NOMO-1 treated with DMSO at 0.1 percent for 48 hours (cell line): ENCODE measurements at regions not wholly inside any gene's neighbourhood (a gene's known extent, or its start where the extent isn't known, plus 50 kb on each side); places are given as distances from the start of the nearest gene placed in this dataset.
A peak's percentile ranks its signal among the peaks of the same experiment; 100 is the strongest.

Experiments used
- DNase-seq: peaks from one replicate; lab custom pipeline; 2025; ENCODE audit not compliant: unreplicated experiment; lab: John Stamatoyannopoulos, UW

DNA sequence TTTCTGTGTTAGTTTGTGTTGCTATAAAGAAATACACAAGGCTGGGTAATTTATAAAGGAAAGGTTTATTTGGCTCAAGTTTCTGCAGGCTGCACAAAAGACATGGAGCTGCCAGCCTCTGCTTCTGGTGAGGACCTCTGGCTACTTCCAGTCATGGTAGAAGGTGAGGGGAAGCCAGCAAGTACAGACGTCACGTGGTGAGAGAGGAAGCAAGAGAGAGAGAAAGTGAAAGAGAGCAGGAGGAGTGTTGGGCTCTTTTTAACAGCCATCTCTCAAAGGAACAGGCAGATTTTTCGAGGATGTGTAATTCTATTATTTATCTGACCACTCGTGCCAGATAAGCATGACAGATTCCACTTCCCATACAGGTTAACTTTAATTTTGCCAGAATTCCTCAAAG, 1199.1 kb downstream of the ADGRL3 start:
- DNase-seq = peak; percentile 81

DNA sequence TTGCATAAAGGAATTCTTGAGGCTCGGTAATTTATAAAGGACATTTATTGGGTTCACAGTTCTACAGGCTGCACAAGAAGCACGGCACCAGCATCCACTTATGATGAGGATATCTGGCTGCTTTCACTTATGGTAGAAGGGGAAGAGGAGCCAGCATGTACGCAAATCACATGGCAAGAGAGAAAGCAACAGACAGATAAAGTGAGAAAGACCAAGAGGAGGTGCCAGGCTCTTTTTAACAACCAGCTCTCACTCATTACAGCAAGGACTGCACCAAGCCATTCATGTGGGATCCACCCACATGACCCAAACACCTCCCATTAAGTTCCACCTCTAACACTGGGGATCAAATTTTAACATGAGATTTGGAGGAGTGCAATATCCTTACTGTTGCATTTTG, 1198.2 kb downstream of the ADGRL3 start:
- no peak for DNase-seq

DNA sequence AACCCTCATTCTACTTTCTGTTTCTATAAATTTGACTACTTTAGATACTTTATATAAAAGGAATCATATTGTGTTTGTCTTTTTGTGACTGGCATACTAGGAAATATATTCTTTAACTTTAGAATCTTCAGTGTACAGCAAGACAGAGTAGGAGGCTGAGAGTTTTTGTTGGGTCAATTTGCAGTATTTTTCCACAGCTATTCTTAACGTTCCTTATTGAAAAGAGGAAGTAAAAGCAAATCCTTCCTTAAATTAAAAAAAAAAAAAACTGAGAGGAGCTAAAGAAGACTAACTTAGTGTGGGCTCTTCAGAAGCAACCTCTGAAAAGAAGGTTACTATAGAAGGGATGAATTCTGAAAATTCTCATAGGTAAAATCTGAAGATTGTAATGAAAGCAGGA, 1194.6 kb downstream of the ADGRL3 start:
- DNase-seq = peak; percentile 59

DNA sequence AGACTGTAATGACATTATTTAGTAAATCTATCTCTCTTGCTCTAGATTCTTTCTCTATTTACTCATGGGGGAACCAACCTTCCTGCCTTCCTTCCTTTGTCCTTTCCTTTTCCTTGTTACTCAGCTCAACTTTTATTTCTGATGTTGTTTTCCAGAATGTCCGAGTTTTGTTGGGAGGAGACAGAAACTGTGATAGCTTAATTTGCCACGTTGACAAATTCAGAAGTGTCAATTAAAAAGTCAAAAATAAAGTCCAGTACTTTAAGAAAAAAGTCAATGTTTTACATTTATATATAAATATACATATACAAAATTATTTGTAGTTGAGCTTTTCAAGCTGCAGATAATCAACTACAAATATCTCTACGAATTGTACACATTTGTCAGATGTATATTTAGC, 1187.7 kb downstream of the ADGRL3 start:
- no peak for DNase-seq

DNA sequence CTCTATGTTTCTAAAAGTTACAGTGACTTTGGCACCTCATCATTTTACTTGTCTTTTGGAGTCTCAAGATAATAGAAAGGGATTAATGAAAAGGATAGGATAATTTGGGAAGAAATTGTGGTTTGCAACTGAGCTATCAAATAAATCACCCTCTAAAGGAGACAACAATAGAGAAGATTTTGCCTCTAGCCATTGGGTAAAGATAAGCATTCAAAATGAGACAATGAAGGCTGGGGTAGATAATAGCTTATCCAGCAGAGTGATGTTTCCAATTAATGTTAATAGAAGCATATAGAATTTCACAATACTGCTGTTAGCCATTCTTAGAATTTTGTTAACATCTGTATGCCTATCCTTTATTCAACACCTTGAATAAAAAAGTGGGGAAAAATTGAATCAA, 1177.6 kb downstream of the ADGRL3 start:
- DNase-seq = no peak

DNA sequence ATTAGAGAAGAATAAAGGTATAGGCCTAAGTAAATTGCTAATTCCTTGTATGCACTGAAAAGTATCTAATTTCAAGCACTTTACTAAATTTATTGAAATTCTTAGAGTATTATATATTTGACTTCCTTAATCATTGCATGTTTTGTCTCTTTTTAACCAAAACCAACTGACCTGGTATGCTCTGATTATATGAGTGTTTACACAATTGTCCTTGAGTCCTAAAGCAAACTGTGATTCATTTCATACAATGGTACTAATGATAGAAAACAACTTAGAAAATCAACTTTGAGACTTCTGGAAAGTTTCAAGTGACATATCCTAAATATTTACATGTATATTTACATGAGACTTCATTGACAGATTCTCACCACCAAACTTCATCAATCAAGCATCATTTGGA, 1177.1 kb downstream of the ADGRL3 start:
- no peak for DNase-seq

DNA sequence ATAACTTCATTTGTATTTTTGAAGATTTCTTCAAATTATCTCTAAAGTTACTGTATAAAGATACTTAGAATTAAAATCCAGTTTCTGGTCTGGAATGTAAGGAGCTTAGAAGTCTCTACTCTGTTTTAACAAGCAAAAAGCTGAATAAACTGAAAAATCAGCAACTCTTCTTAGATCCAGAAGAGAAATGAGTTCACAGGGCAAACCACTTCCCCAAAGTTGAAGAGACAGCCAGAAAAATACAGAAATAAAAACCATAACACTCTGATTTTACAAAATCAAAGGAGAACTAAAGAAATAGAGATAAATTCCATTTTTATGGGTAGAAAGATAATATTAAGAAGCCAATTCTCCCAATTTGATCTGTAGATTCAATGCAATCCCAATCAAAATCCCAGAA, 1166.8 kb downstream of the ADGRL3 start:
- DNase-seq = peak; percentile 21

DNA sequence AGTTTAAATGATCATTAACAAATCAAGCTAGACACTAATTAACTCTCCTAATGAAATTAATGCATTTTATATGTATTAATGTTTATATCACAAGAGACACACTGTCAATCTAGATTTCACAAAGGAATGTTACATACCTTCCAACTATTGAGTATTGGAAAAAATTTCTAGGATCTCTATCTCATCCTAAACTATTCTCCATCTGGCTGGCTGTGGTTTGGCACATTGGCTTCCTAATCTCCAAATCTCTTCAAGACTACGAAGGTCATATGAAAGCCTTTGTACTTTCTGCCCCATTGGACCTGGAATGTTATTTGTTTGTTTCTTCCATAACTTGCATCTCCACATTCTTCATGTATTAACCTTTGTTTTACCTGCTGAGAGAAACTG, 1160.0 kb downstream of the ADGRL3 start:
- no peak for DNase-seq

DNA sequence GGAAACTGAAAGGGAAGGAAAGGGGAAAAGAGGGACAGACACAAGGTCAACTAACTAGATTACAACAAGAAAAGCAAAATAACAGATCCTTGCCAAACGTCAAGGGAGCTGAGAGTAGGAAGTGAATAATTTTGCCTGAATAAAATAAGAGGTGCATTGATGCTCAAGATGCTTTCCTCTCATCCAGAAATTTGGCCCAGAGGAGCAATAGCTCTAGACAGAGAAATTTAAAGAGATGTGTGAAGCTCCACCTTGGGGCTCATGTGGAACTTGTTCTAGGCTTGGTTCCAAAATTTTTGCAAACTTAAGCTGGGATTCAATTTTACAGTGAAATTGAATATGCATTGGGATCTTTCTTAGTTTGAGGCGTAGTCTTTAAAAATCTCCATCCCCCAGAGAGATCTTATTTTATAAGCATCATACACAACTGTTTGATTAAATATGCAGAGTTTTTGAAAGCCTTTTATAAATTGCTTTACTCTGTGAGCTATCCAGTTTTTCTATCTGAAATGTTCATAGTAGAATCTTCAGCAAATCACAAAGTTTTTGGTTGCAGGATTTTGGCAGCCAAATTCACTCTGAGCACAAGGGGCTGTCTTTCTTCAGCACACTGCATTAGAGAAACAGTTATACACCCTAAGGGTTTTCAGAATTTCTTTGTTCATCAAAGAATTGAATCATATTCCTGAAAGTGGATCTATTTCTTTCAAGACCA, 1159.5 kb downstream of the ADGRL3 start:
- no peak for DNase-seq

DNA sequence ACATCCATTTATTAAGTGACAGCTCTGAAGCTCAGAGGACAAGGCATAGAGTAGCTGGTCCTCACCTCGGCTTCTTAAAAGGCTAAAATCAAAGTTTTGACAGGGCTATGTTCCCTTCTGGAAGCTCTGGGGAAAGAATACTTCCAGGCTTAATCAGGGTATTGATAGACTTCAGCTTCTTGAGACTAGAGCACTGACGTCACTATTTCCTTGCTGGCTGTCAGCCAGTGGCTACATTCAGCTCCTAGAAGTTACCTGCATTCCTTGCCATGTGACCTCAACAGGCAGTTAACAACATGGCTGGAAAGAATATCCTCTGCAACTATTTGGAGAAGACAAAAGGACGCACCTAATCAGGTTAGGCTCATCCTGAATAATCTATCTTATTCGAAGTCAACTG, 1144.8 kb downstream of the ADGRL3 start:
- no peak for DNase-seq

DNA sequence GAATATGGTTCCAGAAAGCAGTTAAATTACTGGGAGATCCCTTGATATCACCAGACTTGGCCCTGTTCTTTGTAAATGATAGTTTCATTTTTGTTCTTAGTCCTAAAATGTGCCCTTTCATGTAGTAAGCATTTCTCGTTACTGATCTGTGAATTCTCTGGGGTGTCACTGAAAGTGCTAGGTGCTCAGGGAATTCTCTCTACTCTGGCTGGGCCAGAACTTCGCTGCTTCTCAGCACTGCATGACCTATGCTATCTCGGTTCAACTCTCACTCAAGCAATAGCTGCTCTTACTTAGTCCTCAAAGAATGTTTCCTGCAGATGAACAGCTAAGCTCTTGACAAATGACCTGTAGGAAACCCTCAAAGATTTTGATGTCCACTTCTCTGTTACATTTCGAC, 1144.3 kb downstream of the ADGRL3 start:
- DNase-seq = no peak

DNA sequence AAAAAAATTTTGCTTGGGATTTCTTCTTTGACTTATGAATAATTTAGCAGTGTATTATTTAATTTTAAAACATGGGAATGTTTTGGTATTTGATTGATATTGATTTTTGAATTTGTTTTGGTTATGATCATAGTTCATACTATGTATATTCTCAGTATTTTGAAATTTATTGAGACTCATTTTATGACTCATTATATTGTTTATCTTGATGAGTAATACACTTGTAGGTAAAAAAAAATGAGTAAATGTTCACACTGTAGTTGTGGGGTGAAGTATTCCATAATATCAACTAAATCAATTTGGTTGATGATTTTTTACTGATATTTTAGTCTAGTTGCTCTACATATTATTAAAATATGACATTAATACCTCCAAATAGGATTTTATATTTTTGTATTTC, 1142.2 kb downstream of the ADGRL3 start:
- no peak for DNase-seq

DNA sequence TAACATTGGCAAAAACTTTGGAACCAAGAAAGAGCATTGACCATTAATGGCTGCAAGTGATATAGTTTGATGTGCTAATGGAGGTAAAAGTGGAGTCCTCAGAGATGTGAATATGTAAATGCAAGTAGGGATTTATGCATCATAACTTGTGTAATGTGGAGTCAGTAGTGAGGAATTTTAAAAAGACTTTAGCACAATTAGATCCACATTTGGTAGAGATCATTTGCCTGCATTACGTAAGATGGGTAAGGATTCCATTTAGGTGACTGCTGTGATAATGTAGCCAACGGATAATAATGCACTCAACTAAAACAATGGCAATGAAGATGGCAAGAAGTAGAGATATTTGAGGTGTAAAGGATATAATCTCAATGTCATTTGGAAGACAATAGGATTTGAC, 1128.4 kb downstream of the ADGRL3 start:
- no peak for DNase-seq

DNA sequence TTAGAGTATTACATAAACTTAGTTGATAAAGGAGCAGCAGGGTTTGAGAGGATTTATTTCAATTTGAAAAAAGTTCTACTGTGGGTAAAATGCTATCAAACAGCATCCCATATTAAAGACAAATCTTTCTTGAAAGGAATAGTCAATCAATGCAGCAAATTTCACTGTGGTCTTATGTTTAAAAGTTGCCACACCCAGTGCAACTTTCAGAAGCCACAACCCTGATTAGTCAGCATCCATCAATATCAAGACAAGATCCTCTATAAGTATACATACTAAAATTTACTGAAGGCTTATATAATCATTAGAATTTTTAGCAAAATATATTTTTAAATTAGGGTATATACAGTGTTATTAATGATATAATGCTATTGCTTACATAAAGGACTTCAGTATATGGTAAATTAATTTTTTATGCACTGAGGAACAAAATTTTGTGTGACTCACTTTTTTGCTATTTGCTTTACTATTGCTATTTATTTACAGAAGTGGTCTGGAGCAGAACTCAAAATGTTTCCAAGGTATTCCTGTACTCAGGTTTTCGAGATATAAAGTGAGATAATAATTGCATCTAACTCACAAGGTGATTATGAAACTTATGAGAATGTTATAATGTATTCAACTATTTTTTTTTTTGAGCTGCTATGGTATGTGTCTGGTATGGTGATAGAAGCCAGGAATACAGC, 1127.6 kb downstream of the ADGRL3 start:
- no peak for DNase-seq

DNA sequence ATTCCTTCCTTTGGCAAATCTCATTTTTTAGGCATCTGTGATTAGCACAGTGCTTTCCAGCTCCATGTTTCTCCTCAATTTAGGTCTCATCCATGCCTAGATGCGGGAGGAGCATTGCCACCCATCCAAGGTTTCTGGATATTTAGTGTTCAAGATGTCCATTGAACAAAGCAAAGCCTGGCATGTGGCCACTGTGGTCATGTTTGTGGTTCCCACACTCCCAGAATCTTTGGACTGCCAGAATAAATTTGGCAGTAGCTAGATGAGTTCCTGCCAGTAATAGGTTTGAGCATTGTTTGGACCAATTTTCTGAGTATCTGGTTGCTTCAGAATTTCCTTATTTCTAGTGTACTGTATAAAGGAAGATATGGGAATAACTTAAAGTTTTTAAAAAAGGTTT, 1124.1 kb downstream of the ADGRL3 start:
- no peak for DNase-seq

DNA sequence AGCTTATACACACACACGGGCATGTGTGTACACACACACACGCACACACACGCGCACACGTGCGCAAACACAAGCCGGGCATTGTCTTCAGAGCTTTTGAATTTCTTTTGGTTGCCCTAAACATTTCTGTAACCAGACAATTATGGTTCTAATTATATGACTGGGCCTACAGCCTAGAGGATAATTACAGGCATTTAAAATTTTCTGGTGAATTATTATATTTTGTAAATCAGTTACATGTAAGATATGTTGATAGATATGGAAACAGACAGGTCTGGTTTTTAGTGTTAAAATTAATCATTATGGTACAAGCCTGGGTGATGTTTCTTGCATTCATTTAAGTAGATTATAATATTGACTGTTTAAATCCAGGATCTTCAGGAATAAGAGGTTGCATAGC, 1120.5 kb downstream of the ADGRL3 start:
- DNase-seq = no peak

DNA sequence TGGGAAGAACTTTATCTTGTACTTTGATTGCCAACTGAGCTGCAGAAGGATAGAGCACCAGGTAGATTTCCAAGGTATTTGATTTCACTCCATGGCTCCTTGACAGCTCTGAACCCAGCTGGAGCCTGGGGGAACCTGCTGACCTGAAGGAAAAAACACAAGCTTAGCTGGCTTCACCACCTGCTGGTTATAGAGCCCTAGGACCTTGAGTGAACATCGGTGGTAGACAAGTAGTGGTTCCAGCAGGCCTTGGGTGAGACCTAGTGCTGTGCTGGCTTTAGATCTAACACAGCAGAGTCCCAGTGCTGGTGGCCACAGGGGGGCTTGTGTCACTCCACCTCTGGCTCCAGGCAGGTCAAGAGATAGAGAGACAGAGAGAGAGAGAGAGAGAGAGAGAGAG, 1102.6 kb downstream of the ADGRL3 start:
- no peak for DNase-seq

DNA sequence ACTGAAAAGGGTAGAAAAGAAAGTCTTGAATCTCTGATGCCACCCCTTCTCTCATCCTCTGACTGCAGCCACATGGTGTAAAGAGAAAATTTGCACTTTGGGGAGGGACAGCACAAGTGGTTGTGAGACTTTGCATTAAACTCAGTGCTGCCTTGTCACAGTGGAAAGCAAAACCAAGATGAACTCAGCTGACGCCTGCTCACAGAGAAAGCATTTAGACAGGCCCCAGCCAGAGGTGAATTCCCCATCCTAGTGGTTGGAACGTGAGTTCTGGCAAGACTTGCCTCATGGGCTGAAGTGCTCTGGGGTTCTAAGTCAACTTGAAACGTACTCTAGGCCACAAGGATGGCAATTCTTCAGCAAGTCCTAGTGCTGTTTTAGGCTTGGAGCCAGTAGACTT, 1101.4 kb downstream of the ADGRL3 start:
- DNase-seq = no peak

DNA sequence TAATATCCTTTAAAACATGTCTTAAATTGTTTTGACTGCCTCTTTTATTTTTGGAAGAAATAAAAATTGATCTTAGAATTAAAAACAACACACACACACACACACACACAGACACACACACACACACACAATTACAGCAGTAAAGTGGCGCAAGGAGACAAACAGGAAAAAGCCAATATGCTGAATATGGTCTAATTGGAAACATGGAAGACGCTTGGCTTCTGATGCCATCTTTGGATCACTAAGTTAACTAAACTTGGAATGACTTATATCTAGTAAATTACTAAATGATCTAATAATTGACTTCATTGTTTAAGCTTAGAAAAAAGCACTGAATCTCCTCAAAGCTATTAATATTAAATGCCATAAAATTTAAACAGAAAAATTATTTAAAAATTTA, 1093.4 kb downstream of the ADGRL3 start:
- DNase-seq = no peak

DNA sequence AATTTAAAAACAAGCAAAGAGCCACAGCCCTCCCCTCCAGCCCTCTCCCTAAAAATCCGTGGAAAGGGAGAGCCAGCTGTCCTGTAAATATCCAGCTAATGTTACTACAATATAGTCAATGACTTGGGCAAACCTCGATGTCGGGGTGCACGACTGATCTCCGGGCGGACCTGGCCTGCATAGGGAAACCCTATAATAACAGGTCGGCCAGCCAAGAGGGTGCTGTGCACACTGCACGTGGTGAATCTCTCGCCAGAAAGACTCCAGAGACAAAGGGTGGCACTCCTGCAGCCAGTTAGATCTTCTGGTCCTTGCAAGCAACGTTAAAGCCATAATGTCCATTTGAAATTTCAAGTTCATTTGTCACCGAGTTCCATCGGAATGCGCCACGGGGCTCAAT, 1092.8 kb downstream of the ADGRL3 start:
- no peak for DNase-seq

DNA sequence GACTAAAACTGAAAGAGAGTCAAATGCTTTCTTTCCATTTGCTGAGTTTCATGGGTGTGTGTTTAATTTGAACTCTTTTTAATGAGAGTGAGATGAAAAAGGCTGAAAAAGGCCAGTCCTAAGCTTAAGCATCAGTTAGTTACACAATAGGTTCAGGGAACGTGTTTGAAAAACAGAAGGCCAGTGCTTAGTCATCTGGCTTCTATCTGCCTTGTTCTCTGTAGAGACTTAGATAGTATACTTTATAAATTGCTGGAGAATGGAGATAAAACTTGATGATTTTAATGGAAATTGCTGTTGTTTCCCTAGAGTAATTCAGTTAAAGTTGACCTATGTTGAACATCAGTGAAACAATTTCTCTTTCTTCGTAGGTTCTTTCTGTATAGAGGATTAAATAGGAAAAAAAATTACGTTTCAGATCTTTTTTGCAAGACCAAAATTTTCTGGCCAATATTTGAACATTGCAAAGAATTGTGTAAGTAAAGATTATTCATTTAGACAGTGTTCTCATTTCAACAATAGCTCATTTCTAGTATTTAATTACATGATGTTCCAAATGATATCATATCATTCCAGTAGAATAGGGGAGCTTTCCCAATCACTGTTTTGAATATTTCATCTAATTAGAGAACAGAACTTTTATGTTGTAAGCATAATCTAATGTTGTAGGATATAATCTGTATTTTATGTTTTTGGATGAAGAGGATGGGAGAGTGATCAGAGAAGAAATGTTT, 1088.8 kb downstream of the ADGRL3 start:
- peak; percentile 28 for DNase-seq

DNA sequence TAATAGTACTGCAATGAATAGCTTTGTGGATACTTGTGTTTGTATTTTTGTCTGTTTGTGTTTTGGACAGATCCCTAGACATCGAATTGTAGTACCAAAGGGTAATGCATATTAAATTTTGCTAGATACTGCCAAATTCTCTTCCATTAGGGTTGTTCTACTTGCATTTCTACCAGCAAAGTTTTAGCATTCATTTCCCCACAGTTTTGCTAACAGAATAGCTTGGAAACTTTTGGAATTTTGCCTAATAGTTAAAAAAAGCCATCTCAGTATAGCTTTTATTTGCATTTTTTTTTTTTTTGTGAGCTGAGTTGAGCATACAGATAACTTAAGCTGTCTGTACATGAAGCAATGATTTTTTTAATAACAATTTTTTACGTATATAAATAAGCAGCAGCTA, 1084.9 kb downstream of the ADGRL3 start:
- DNase-seq = no peak
